HG02884 (cell line): ENCODE measurements at regions not wholly inside any gene's neighbourhood (a gene's known extent, or its start where the extent isn't known, plus 50 kb on each side); places are given as distances from the start of the nearest gene placed in this dataset.
"Not testable (repeated sequence)": the region's sequence is repeated elsewhere in the genome, so short reads cannot be mapped to it uniquely, and the experiment has no call there.

ENCODE experiments used
- ATAC-seq: cut with Tn5 transposase; IDR thresholded peaks from one replicate; pipeline ENCODE4 v1.9.1; 2021; ENCODE audit warnings: mild to moderate bottlenecking, moderate library complexity; ENCODE audit not compliant: unreplicated experiment

GRCh38 chr9:20240498-20240897, 381.8 kb downstream of the MLLT3 start:
- ATAC-seq = no peak

- no peak for ATAC-seq
Observed at GRCh38 chr9:20238921-20239320, 383.4 kb downstream of the MLLT3 start.

- no peak for ATAC-seq
Observed at GRCh38 chr9:20237686-20238085, 384.6 kb downstream of the MLLT3 start.

- ATAC-seq = no peak
Observed at GRCh38 chr9:20236676-20237075, 385.6 kb downstream of the MLLT3 start.

GRCh38 chr9:20235206-20235605, 387.1 kb downstream of the MLLT3 start:
- not testable (repeated sequence) for ATAC-seq

GRCh38 chr9:20228096-20228495, 394.2 kb downstream of the MLLT3 start:
- ATAC-seq = no peak

GRCh38 chr9:20227166-20227874, 395.0 kb downstream of the MLLT3 start:
- ATAC-seq = no peak

GRCh38 chr9:20226345-20226744, 396.0 kb downstream of the MLLT3 start:
- no peak for ATAC-seq

GRCh38 chr9:20225826-20226225, 396.5 kb downstream of the MLLT3 start:
- ATAC-seq = no peak

GRCh38 chr9:20224756-20225155, 397.5 kb downstream of the MLLT3 start:
- no peak for ATAC-seq

GRCh38 chr9:20220286-20220685, 402.0 kb downstream of the MLLT3 start:
- no peak for ATAC-seq

GRCh38 chr9:20219437-20219836, 402.9 kb downstream of the MLLT3 start:
- ATAC-seq = no peak

- ATAC-seq = no peak
Observed at GRCh38 chr9:20217596-20217995, 404.7 kb downstream of the MLLT3 start.

- ATAC-seq = no peak
Observed at GRCh38 chr9:20216438-20216837, 405.9 kb downstream of the MLLT3 start.

- no peak for ATAC-seq
Observed at GRCh38 chr9:20215552-20215951, 406.7 kb downstream of the MLLT3 start.

- no peak for ATAC-seq
Observed at GRCh38 chr9:20212806-20213205, 409.5 kb downstream of the MLLT3 start.

GRCh38 chr9:20209391-20210340, 412.6 kb downstream of the MLLT3 start:
- no peak for ATAC-seq

GRCh38 chr9:20208961-20209371, 413.3 kb downstream of the MLLT3 start:
- ATAC-seq = no peak

GRCh38 chr9:20208226-20208625, 414.1 kb downstream of the MLLT3 start:
- ATAC-seq = no peak

GRCh38 chr9:20207176-20207575, 415.1 kb downstream of the MLLT3 start:
- ATAC-seq = no peak

- no peak for ATAC-seq
Observed at GRCh38 chr9:20205821-20206220, 416.5 kb downstream of the MLLT3 start.

GRCh38 chr9:20200991-20201431, 412.2 kb upstream of the SLC24A2 start:
- ATAC-seq = no peak
